ENCODE measurements at regions not wholly inside any gene's neighbourhood (a gene's known extent, or its start where the extent isn't known, plus 50 kb on each side); places are given as distances from the start of the nearest gene placed in this dataset.

- no peak for DNase-seq
Measured at GRCh38 chr3:165444745-165445144, 248.6 kb upstream of the SLITRK3 start.

- DNase-seq: no peak
Measured at GRCh38 chr3:165443664-165444063, 247.5 kb upstream of the SLITRK3 start.

- DNase-seq: no peak
Measured at GRCh38 chr3:165442061-165442460, 245.9 kb upstream of the SLITRK3 start.

- no peak for DNase-seq
Measured at GRCh38 chr3:165440380-165440779, 244.2 kb upstream of the SLITRK3 start.

GRCh38 chr3:165439765-165440164, 243.6 kb upstream of the SLITRK3 start:
- no peak for DNase-seq

- DNase-seq: no peak
Measured at GRCh38 chr3:165434516-165434915, 238.3 kb upstream of the SLITRK3 start.

GRCh38 chr3:165406425-165406824, 210.2 kb upstream of the SLITRK3 start:
- DNase-seq: no peak

GRCh38 chr3:165404357-165405027, 208.3 kb upstream of the SLITRK3 start:
- no peak for DNase-seq

GRCh38 chr3:165403666-165404065, 207.5 kb upstream of the SLITRK3 start:
- DNase-seq: no peak

GRCh38 chr3:165395188-165395587, 199.0 kb upstream of the SLITRK3 start:
- no peak for DNase-seq

- no peak for DNase-seq
Measured at GRCh38 chr3:165393461-165393860, 197.3 kb upstream of the SLITRK3 start.

GRCh38 chr3:165390166-165390565, 194.0 kb upstream of the SLITRK3 start:
- DNase-seq: no peak

GRCh38 chr3:165389653-165390052, 193.5 kb upstream of the SLITRK3 start:
- no peak for DNase-seq

- no peak for DNase-seq
Measured at GRCh38 chr3:165389064-165389463, 192.9 kb upstream of the SLITRK3 start.

GRCh38 chr3:165383381-165383780, 187.2 kb upstream of the SLITRK3 start:
- DNase-seq: no peak

- DNase-seq: no peak
Measured at GRCh38 chr3:165382672-165383071, 186.5 kb upstream of the SLITRK3 start.

GRCh38 chr3:165378761-165379160, 182.6 kb upstream of the SLITRK3 start:
- DNase-seq: no peak

- DNase-seq: no peak
Measured at GRCh38 chr3:165359005-165359404, 162.8 kb upstream of the SLITRK3 start.

GRCh38 chr3:165355316-165355715, 159.1 kb upstream of the SLITRK3 start:
- DNase-seq: no peak

- no peak for DNase-seq
Measured at GRCh38 chr3:165347526-165347925, 151.3 kb upstream of the SLITRK3 start.

GRCh38 chr3:165346503-165346902, 150.3 kb upstream of the SLITRK3 start:
- no peak for DNase-seq

- DNase-seq: no peak
Measured at GRCh38 chr3:165343185-165343584, 147.0 kb upstream of the SLITRK3 start.

GRCh38 chr3:165339753-165340152, 143.6 kb upstream of the SLITRK3 start:
- no peak for DNase-seq

- DNase-seq: no peak
Measured at GRCh38 chr3:165336786-165337185, 140.6 kb upstream of the SLITRK3 start.
